ENCODE measurements at regions not wholly inside any gene's neighbourhood (a gene's known extent, or its start where the extent isn't known, plus 50 kb on each side); places are given as distances from the start of the nearest gene placed in this dataset.

GRCh38 chr1:91575909-91576519 lies 75.4 kb downstream of the CDC7 start:
- TF ChIP-seq CTCF (conservative IDR thresholded peaks at IDR 0.05; ENCODE audit: low read length) = no peak
- TF ChIP-seq EZH2phosphoT487 (IDR thresholded peaks at IDR 0.05; ENCODE audit: borderline replicate concordance, low read depth, low read length) = no peak

Measured in OCI-LY7 (cell line).